Activated CD4-positive, alpha-beta T cell treated with anti-CD3 and anti-CD28 coated beads, Interleukin-2, amount 50 U/mL, for 1 hour (primary cell): ENCODE measurements at regions not wholly inside any gene's neighbourhood (a gene's known extent, or its start where the extent isn't known, plus 50 kb on each side); places are given as distances from the start of the nearest gene placed in this dataset.
"Not testable (repeated sequence)": the region's sequence is repeated elsewhere in the genome, so short reads cannot be mapped to it uniquely, and the experiment has no call there.

Experiments used
- DNase-seq: peaks from one replicate; pipeline ENCODE4 v3.0.0-alpha.2; 2020

DNA sequence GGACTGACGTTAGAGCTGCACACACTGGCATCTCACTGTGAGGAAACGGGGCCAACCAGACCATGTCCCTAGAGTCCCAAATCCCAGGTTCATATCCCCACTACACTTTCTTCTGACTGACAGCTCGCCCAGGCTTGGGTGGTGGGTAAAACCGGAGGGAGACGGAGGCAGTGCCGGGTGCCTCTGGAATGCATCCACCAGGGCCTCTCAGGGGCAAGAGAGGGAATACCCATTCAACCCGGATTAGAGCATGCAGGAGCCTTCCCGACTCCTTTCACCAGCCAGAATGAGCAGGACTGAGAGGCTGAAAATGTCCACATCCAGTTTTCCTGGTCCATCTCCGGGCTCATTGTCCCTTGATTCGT lies 297.2 kb downstream of the ADGRD1 start:
- no peak for DNase-seq

DNA sequence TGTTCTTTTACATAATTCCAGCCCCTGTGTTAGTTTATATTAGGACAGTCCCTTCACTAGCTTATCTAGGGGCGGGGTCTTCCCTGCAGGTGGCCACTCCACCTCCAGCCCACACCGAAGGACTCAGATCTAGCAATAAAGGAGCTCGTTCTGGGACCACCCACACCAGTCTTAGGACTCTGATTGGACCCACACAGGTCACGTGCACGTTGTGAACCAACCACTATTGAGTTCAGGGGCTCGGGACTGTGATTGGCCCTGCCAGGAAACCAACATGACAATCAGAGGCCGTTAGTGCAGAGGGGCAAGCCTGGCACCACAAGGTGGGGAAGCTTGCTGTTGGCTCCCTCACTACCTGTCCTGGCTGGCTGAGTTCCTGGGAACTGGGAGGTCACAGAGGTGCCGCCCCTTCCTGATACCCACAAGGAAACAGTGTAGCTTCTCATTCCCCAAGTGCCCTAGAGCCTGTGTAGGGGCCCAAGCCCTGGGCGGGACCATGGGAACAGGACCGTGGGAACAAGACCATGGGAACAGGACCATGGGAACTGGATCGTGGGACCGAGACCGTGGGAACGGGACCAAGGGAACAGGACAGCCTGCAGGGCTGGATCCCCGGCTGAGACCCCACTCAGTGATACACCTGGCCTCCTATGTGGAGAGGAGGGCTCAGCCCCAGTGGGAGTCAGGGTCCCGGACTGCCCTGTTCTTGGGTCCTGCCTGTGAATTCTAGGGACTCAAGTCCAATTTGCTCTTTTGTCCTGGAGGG lies 297.8 kb downstream of the ADGRD1 start:
- DNase-seq, result no peak

DNA sequence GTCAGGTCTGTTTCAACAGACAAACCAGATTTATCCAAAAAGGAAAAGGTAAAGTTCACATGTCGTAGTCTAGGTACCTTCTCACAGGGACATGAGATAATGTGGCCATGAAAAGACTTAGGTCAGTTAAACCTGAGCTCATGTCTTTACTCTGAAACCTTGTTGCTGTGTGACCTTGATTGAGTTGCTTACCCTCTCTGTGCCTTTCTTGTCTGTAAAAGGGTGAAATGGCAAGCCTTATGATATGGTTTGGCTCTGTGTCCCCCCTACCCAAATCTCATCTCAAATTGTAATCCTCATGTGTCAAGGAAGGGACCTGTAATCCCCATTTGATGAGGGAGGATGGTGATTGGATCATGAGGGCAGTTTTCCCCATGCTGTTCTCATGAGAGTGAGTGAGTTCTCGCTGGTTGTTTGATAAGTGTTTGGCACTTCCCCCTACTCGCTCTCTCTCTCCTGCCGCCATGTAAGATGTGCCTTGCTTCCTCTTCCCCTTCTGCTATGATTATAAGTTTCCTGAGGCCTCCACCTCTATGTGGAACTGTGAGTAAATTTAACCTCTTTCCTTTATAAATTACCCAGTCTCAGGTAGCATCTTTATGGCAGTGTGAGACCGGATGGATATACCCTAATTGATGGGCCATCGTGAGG lies 299.8 kb downstream of the ADGRD1 start:
- DNase-seq, result no peak

GRCh38 chr12:131254374-131254773 lies 300.7 kb downstream of the ADGRD1 start:
- DNase-seq, result no peak

- no peak for DNase-seq
These were observed 304.7 kb downstream of the ADGRD1 start for GRCh38 chr12:131258398-131258797.

DNA sequence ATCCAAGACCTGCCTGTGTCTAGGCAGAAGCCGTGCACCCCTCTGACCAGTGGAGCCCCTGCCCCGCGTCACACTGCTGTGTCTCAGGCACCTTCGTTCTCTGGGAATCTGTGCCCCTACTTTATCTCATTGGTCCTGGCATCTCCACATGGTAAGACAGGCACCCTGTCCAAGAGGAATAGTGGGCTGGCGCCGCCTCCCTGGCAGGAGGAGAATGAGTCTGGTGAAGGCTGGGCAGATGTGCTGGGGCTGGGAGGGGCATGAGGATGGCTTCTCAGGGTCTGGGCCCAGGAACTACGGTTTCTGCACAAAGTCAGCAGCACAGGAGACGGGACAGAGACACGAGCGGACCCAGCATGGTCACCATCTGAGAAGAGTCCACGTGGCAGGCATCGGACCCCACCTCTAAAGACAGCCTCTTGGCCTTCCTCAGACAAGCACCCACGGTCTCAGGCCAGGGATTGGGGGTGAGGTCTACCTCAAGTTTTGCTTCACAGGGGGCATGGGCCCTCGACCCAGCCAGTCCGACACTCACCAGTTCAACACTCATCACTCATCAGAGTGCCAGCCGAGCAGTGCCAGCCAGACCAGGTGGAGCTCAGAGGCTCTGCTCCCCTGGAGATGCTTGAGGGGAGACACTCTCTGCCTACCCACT lies 306.7 kb downstream of the ADGRD1 start:
- no peak for DNase-seq

DNA sequence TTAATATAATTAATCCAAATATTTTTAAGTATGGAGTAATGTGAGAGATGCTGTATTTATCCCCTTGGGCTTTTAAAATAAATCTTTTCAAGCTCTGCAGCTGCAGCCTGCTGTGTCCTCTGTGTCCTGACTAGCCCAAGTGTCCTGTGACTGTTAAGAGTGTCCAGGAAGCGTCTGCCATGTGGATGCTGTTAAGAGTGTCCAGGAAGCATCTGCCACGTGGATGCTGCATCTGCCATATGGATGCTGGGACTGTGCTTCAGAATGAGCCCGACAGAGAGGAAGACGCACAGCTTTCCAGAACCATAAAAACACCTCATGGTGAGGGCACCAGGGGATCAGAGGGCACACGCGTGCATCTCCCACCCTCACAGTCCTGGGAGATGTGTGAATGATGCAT lies 307.2 kb downstream of the ADGRD1 start:
- no peak for DNase-seq

- no peak for DNase-seq
These were observed 308.2 kb downstream of the ADGRD1 start for GRCh38 chr12:131261906-131262305.

DNA sequence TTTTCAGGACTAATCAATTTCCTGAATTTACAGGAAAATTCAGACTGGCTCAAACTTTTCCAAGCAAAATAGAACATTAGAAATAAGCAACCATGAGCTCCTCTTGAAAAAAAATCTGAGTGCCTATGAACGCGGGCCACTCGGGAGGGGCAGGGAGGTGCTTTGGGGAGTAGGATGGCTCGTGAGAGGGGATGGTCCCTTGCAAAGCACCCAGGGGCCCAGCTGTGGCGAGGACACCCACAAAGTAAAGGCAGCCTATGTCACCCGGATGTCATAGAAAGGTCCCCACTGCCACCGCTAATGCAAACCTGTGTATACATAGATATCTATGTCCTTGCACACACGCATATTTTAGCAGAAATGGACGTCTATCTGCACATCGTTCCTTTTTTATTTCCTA lies 309.9 kb downstream of the ADGRD1 start:
- DNase-seq, result no peak

- no peak for DNase-seq
These were observed 310.9 kb downstream of the ADGRD1 start for GRCh38 chr12:131264635-131265034.

DNA sequence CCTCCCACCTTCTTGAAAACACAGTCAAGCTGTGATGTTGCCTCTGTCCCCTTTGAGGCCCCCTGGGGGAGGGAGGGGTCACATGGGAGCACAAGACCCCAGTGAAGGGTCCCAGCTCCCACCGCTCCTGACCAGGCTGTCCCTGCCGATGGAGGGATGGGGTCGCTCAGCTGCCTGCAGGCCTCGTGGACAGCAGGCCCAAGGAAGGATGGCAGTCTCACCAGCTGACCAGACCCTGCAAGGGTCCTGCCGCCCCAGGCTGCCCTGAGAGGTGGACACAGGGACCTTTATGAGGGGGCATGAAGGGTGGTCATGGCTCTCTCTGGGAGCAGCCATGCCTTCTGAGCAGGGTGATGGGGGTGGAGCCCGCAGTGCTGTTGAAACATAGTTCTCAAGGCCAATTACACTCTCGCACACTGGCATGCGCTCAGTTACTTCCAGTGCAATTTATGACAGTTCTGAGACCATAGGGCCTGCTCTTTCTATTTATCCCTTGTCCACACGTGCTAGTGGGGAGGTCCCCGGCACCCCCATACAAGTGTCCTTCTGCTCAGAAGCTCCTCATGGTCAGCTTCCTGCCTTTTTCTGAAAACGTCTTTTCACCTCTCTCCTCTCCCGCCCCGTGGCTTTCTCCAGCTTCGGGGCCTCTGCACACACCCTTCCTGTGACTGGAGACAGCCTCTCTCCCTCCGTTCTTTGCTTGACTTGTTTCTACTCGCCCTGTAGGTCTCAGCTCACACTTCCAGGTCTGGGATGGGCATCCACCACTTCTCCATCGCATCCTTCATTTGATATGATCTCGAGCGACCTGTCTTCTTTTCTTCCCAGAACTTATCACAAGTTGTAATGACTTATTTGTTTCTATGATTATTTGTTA lies 313.1 kb downstream of the ADGRD1 start:
- no peak for DNase-seq

GRCh38 chr12:131267576-131267975 lies 313.9 kb downstream of the ADGRD1 start:
- DNase-seq, result no peak

DNA sequence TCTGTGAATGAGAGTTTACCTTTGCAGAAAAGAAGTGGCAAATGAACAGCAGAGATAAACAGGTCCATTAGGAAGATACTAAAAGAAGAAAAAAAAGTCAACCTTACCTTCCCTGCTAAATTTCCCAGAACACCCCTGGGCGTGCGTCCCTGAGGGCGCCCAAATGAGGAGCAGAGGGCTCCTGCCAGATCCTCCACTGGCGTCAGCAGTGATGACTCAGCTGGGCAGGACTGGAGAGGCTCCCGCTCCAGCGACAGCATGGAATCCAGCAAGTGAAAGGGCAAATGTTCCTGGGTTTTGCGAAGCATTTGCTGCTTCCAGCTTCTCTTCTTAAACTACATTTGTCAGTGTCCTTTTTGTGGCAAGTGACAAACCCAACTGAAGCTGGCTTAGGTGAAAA lies 314.4 kb downstream of the ADGRD1 start:
- DNase-seq, result not testable (repeated sequence)

GRCh38 chr12:131268571-131268970 lies 314.9 kb downstream of the ADGRD1 start:
- not testable (repeated sequence) for DNase-seq

GRCh38 chr12:131269551-131269950 lies 315.8 kb downstream of the ADGRD1 start:
- no peak for DNase-seq

GRCh38 chr12:131269977-131270376 lies 316.3 kb downstream of the ADGRD1 start:
- DNase-seq, result not testable (repeated sequence)

GRCh38 chr12:131271724-131272123 lies 318.0 kb downstream of the ADGRD1 start:
- no peak for DNase-seq

- not testable (repeated sequence) for DNase-seq
These were observed 318.6 kb downstream of the ADGRD1 start for GRCh38 chr12:131272283-131272814.

DNA sequence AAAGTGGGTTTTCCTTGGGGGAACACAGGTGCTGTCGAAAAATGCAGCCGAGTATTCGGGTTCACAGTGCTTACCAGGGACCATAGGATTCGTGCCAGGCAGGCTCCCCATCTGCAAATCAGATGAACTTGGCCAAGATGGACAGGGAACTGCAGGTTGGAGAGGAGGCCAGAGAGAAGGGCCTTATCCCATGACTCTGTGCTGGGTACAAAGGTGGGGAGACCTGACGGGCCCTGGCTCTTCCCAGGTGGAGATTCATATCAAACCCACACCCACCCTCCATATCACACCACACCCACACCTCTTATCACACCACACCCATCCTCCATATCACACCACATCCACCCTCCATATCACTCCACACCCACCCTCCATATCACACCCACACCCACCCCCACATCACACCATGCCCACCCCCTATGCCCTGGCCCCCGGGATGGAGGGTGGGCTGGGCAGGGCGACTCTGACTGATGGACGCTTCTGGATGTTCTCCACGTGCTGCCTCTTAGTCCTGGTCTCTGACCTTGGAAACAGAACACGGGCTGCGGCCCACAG lies 319.7 kb downstream of the ADGRD1 start:
- no peak for DNase-seq

- DNase-seq, result no peak
These were observed 320.4 kb downstream of the ADGRD1 start for GRCh38 chr12:131274061-131274460.

DNA sequence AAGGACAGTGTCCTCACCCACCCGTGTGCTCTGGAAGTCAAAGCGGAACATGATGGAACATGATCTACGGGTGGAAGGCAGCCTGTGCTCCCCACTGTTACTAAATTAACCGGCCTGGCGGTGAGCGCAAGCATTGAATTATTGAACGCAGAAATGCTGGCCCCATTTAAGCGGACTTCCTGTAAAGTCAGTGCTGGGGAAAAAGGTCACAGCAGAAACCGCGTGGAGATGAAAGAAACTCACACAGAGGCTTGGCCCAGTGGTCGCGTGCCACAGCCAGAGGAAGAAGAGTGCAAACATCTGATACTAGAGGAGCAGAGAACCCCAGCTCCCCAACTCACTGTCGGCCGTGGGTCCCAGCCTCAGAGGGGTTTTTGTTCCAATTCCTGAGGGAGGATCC lies 321.2 kb downstream of the ADGRD1 start:
- no peak for DNase-seq

GRCh38 chr12:131275824-131276223 lies 322.1 kb downstream of the ADGRD1 start:
- DNase-seq, result no peak
